GM19452 (cell line): ENCODE measurements at regions not wholly inside any gene's neighbourhood (a gene's known extent, or its start where the extent isn't known, plus 50 kb on each side); places are given as distances from the start of the nearest gene placed in this dataset.
"Not testable (repeated sequence)": the region's sequence is repeated elsewhere in the genome, so short reads cannot be mapped to it uniquely, and the experiment has no call there.

ENCODE experiments used
- ATAC-seq: cut with Tn5 transposase; IDR thresholded peaks from one replicate; pipeline ENCODE4 v1.9.1; 2021; ENCODE audit not compliant: unreplicated experiment

DNA sequence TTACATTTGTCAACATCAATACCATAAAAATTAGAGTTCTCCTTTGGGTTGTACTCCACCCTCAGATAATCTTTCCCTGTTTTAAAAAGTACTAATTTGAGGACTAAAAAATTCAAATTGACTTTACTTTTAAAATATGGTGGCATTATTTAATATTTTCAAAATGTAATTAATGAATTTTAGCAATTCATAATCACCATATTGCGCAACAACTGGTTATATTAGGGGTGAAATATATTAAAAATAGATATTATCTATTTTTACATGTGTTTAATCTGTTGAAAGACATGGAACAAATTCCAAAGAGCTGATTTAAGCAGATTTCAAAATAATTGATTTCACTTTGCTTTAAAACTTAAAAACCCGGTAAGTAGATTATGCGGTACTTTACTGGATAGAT is 236.6 kb upstream of the NOL4 start:
- no peak for ATAC-seq

DNA sequence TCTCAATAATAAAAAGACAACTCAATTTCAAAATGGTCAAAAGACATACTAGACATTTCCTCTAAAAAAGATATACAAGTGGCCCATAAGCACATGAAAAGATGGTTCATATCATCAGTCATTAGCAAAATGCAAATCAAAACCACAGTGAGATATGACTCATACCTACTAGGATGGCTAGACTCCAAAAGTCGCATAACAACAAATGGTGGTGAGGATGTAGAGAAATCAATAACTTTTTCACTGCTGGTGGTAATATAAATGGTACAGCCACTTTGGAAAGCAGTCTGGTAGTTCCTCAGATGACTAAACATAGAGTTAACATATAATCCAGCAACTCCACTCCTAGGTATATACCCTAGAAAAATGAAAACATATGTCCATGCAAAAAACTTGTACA is 242.3 kb upstream of the NOL4 start:
- ATAC-seq: peak; percentile 71

DNA sequence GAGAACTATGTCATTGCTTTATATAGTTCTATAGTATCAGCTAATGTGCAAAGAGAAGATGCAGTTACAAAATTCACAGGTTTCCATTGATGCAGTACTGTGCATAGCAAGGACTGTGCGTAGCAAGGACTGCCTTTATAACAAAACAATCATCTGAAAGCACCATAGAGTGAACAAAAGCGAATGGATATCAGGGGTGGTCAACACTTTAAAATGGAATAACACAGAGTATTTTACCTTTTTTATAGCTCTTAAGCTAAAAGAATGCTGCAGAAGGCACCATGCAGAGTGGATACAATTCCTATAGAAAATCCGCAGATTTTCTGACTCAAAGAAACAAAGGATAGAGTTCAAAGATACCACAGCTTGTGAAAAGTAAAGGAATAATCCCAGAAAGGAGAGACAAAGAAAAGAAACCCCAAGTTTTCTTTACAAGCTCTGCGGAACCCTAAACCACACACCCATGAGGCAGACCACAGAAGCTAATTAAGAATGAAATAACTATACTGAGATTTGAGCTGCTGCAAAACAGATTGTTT is 229.9 kb upstream of the DTNA start:
- no peak for ATAC-seq

DNA sequence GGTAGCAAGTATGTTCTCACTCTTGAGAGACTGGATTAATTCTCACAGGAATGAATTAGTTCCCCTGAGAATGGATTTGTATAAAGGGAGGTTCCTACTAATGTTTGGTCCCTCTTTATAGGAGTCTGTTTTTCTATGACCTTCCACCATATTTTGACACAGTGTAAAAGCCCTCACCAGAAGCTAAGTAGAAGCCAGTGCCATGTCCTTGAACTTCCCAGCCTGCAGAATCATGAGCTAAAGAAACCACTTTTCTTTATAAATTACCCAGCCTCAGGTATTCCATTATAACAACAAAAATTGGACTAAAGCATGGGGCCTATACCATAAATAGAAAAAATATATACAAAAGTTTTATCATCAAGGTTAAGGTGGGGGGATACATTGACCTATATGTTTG is 227.9 kb upstream of the DTNA start:
- no peak for ATAC-seq

DNA sequence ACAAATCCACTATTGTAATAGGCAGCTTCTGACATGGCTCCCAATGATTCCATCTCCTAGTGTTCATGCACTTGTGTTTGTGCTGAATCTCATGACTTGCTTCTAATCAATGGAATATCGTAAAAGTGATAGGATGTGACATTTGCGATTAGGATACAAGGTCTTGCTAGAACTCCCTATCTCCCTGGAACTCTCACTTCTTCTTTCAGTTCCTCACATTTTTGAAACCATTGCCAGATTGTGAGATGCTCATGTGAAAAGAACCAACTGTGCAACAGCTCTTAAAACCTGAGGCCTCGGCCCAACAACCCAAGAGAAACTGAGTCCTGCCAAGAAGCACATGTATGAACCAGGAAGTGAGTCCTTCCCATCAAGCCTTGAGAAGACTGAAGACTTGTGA is 226.9 kb upstream of the DTNA start:
- no peak for ATAC-seq

DNA sequence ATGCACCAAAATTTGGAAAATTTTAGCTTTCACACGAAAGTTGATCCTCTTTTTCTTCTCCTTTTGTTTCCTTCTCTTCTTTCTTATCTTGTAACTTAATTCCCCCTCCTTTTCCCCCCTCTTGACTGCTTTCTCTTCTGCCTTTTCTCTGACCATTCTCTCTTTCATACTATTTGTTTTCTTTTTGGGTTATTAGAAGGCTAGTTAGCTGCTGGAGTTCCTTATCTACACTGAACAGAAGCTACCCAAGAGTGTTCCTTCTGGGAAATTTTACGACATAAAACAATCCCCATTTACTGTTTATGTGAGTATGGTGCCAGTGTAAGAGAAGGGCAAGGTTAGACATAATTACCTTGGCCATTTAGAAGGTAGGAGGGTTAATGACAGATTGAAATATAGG is 218.4 kb upstream of the DTNA start:
- ATAC-seq: no peak

DNA sequence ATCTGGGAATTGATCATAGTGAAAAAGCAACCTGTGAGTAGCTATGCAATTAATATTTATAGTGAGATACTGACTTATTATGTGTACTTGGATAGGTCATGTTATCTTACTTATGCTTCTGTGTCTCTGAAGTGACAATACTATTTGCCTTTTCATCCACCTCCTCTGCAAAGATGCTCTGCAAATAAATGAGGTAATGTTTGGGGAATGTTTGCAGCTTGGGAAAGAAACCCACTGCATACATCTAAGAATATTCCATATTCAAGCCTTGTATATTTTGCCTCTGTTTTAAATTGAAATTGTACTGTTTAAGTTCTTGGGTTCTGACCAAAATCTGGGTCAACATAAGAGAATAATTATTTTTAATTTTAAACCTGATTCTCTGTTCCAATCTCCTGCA is 217.4 kb upstream of the DTNA start:
- ATAC-seq: no peak

DNA sequence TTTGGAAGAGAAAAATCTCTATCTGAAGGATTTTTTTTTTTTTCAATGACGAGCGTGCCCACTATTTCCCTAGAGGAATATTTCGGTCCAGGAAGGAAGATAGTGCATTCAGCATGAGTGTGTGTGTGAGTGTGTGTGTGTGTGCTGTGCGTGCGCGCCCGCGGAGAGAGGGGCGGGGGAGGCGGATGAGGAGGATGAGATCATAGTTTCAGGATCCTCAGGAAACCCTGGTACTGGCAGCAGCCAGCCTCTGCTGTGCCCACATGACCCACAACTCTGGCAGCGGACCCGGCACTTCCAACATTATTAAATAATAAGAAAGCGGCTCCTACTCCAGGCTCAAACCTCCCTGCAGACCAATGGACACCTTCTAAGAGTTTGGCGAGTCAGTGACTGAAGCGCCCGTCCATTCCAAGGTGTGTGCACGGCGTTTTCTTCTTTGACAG is 217.0 kb upstream of the DTNA start:
- ATAC-seq: peak; percentile 49

DNA sequence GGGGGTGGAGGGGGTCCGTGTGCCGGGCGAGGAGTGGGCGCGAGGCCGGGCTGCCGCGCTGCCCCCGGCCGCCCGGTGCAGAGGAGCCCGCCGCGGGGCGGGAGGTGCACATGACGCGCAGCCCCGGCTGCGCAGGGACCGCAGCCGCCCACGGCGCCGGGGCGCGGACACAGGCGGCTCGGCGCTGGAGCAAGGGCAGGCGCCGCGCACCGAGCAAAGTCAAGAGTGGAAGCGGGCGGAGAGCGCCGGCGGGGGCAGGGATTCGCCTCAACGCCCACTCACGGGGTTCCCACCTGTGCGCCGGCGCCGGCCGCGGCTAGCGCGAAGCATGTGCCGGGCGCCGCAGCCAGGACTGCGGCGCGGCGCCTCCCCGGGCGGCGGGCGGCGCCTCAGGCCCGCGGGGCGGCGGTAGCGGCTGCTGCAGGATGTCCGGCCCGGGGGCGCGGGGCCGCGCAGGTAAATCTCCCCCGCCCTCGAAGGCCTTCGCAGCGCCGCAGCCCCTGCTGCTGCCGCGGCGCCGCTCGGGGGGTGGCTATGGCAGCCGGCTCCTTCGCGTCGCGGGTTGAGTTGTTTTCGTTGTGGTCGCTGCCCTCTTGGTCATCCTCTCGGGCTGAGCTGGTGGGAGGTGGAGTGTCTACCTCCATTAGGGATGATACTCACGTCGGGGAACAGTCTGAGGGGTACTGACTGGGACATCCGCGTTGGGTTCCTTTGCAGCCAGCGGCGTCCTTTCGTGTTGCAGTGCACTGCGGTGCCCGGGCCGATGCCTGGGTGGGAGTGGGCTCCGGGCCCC is 216.3 kb upstream of the DTNA start:
- ATAC-seq: peak; percentile 60

DNA sequence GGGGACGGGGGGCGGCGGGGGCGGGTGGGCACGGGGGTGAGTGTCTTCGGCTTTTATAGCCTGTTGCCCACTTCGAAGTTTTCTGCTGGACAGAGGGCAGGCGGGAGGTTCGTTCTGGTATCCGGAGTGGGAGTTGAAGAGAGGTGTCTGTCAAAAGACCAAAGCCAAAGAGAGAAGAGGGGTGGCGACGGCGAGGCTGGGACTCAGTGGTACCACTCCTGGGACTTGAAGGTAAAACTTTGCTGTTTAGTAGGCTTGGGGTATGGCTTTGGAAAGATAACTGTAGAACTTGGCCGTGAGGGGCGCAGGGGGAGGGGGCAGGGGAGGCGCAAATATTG is 215.8 kb upstream of the DTNA start:
- no peak for ATAC-seq

DNA sequence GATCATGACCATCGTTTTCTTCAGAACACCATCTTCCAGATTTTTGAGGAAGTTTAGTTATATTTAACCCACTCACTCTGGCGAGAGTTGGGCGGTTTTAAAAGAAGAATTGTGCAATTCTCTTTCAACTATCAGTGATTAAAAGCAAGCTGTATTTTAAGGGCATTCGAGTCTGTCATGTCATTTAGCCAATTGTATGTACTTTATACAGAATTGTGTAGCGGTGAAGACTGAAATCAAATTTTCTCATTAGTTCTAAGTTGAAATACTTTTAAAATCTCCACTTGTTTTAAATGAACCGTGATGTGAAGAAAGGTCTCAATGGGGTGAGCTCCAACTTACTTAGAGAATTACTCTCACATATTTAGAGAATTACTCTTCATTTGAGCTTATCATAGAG is 214.6 kb upstream of the DTNA start:
- no peak for ATAC-seq

DNA sequence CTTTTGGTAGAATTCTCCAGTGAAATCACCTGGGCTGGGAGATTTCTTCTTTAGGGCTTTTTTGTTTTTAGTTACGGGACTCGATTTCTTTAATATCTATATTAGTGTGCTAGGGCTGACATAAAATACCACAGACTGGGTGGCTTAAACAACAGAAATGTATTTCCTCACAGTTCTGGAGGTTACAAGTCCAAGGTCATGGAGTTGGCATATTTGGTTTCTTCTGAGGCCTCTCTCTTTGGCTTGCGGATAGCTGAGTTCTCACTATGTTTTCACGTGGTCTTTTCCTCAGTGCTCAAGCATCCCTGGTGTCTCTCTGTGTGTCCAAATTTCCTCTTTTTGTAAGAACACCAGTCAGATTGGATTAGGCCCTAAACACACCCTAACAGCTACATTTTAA is 208.5 kb upstream of the DTNA start:
- ATAC-seq: no peak

DNA sequence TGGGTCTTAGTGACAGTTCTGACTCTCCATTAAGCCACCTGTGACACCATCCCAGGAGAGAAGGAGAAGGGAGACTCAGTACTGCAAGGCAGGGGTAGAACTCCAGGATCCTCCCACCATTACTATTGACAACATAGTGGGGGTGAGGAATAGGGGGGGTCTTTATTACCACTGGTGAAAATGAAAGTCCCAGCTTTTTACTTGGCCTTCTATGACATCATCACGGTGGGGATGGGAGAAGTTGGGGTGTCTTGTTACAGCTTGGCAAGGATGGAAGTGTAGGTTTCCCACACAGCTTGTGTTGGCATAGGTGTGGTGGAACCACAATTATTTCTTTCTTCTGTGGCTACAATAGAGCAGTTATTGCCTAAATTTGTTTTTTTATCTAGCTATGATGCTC is 203.9 kb upstream of the DTNA start:
- no peak for ATAC-seq

DNA sequence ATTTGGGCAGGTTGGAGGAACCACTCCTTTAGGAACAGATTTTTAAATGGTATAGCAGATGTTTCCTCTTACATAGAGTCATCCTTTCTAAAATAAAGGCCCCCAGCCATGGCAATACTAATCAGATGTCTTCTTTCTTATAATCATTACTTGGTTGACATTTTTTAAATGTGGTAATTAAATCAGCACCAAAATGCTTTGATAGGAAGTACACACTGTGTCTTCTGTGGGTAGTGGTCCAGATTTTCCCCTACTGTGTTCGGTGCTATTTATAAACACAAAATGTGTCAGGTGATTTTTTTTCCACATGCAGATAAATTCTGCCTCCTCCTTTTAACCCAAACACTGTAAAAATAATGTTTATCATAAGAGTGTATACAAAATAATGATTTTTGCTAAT is 200.9 kb upstream of the DTNA start:
- no peak for ATAC-seq

DNA sequence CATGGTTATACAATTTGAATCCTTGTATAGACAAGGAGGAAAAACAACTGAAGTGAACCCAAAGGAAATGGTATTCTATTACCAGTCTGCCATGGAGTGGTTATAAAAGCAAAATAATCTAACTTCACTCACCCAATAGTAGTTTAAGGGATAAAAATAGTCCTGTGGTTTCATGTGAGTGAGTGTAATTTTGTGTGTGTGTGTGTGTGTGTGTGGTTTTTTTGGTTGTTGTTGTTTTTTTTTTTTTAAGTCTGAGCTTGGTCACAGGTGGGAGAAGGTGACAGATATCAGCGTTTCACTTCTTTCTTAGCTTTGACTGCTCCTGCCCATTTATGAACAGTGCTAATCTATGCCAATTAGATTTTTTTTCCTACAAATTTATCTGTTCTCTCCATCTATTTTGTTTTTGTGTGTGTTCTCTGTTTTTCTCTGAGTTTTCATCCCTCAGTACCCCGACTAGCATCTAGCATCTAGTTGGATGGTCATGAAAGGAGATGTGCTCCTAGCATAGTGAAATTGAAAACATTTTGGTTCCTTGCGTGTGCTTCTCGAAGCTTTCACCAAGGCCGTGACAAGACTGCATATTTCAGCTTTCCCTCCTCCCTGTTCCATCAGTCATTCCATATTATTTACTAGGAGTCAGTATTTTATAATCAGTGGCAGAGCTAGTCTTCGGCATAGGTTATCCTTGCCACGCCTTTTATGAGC is 200.1 kb upstream of the DTNA start:
- no peak for ATAC-seq

DNA sequence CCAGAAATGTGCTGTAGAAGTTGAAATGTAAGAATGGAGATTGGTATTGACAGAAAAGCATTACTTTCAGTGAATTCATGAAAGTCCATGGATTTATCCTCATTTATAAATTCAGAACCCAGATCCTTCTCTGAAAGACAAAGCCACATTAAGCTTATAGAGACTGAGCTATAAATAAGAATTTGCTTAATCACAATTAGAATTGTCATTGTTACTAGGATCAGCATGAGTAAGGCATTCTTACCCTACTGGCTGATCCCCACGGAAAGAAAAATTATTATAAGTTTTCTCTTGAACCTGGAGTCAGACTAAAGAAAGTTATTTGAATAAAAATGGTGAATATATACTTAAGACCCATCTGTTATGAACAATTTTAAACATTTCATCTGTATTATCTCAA is 199.2 kb upstream of the DTNA start:
- ATAC-seq: no peak

DNA sequence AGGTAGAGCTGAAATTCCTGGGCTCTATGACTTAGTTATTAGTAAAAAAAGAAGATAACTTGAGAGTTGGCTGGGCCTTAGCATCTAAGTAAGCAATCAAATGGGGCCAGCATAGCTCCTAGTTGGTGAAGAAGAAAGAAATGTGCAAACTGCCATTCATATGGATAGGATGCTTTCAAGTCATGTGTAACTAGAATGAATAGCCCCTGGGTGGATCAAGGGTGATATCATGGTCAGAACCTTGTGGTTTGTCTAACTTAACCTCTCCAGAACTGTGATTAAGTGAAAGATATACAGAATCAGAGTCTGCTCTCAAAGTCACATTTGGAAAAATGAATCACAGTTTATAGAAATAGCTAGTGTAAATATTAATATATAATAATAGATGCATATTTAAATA is 198.7 kb upstream of the DTNA start:
- ATAC-seq: no peak

DNA sequence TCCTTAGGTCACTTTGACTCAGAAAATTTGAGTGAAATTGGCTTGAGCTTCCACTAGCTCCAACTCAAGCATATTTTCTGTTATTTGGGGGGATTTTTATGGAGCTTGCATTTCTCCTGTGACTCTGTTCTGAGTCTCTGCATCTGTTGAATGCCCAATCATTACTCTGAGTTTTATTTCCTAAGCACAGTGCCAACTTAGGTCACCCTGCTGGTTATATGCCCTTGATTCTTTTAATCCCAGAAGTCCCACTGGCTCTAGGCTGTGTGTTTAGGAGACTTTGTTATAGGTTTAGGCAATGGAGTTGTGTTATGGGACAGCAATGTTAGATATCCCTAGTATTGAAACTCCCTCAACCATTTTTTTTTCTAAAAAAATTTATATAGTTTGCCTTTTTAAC is 198.2 kb upstream of the DTNA start:
- ATAC-seq: no peak

DNA sequence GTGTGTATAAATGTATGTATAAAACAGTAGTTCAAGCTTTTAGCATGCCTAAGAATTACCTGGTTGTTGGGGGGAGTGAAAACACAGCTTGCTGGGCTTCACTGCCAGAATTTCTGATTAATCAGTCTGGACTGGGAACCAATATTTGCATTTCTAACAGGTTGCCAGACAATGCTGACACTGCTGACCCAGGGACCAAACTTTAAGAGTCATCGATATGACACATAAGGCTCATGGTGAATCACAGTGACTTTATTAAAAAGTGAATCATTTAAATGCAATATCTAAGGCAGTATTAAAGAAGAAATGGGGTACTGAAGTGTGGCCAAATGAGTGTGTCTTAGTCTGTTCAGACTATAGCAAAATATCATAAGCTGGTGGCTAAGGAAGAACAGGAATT is 195.9 kb upstream of the DTNA start:
- ATAC-seq: no peak

DNA sequence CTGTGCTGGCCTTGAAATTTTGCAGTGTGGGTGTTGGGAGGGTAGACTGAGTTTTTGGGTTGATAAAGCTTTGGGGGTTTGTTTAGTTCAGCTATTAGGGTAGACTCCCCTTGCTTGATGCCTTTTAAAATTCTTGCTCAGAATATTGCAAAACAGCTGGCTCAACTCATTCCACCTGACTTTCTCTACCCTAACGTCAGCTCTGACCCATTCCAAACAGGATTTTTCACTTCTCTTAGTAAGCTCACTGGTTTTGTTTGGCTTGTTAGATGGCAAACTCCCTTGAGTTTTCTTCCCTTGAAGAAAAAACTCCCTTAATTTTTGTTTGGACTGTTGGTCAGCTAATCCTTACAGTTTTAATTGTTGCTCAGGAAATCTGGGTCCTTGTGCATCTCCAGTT is 195.1 kb upstream of the DTNA start:
- no peak for ATAC-seq

DNA sequence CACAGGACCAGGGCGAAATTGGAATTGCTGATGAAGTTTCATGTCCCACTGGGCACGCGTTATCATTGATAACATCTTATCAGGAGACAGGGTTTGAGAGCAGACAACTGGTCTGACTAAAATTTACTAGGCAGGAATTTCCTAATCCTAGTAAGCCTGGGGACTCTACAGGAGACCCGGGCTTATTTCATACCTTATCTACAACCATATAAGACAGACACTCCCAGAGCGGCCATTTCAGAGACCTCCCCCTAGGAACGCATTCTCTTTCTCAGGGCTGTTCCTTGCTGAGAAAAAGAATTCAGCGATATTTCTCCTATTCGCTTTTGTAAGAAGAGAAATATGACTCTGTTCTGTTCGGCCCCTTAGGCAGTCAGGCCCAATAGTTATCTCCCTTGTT is 193.7 kb upstream of the DTNA start:
- not testable (repeated sequence) for ATAC-seq

DNA sequence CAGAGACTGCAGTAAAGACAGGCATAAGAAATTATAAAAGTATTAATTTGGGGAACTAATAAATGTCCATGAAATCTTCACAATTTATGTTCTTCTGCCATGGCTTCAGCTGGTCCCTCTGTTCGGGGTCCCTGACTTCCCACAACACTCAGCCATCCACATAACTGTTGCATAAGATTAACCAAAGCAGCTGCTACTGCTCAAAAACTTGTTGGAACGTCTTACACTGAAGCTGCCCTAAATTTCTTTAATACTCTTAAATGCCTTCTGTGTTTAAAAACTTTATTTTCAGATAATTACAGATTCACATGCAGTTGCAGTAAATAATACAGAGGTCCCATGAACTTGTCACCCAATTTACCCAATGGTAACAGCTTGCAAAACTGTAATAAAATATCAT is 193.1 kb upstream of the DTNA start:
- ATAC-seq: not testable (repeated sequence)

DNA sequence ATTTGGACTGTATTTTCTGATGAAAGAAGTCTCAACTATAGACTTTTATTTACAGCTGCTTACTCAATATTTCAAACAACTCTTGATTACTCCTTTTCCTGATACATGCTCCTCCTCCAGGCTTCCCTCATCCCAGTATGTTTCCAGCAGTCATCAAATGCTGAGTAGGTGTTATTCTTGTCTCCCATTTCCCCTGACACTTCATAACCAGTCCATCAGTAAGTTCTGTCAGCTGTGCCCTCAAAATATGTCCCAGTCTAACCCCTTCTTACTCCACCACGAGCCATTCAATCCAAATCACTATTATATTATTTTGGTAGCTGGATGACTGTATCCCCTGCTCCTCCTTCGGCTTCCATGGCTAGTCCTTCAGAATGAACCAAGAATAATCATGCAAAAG is 189.1 kb upstream of the DTNA start:
- no peak for ATAC-seq
